SK-N-SH (cell line): ENCODE measurements at regions not wholly inside any gene's neighbourhood (a gene's known extent, or its start where the extent isn't known, plus 50 kb on each side); places are given as distances from the start of the nearest gene placed in this dataset.

Experiments used
- CTCF ChIA-PET: fragments of 300-600, 350-600 bp; formaldehyde crosslinking; extraction: SDS; loops from one replicate; lab custom pipeline; 2021; lab: Yijun Ruan, JAX
- POLR2A ChIA-PET: fragments of 350-600 bp; sonication (Branson Sonifier 250); formaldehyde crosslinking; extraction: SDS; loops from one replicate; lab custom pipeline; 2020; ENCODE audit warnings: antibody characterized with exemption, inconsistent platforms; lab: Yijun Ruan, JAX
- DNase-seq: peaks from one replicate; pipeline ENCODE4 v3.0.0; 2012
- H2AFZ ChIP-seq: fragments of 200-600 bp; sonication (generic); 2 replicates; pipeline ENCODE4 v1.8.1; 2016; ENCODE audit warnings: antibody characterized with exemption, mild to moderate bottlenecking, low read depth
- H3F3A ChIP-seq: fragments of 200-600 bp; sonication (generic); replicated peaks from 2 replicates; pipeline ENCODE3; 2016; ENCODE audit warnings: antibody characterized with exemption, mild to moderate bottlenecking; ENCODE audit not compliant: insufficient read depth
- H3K27ac ChIP-seq, 2 experiments: fragments of 200-500 bp in 1 of 2; fragments of 200-600 bp in 1 of 2; sonication (Bioruptor generic) in 1 of 2; sonication (generic), shearing (Covaris generic) in 1 of 2; 2 replicates each; pipeline versions ENCODE4 v1.5.1 to v1.6.1; 2014 to 2016; ENCODE audit warnings: low read depth in 2 of 2, inconsistent platforms in 1 of 2, low read length in 1 of 2, mild to moderate bottlenecking in 1 of 2, mixed read lengths in 1 of 2
- H3K27me3 ChIP-seq: fragments of 200-600 bp; sonication (generic), shearing (Covaris generic); 2 replicates; pipeline ENCODE4 v1.6.1; 2016; ENCODE audit warnings: mixed run types; ENCODE audit not compliant: insufficient read depth
- H3K36me3 ChIP-seq, 2 experiments: fragments of 200-500 bp in 1 of 2; fragments of 200-600 bp in 1 of 2; sonication (Bioruptor generic) in 1 of 2; sonication (generic) in 1 of 2; replicated peaks in 1 of 2; 2 replicates each; pipeline versions ENCODE3 to v1.5.1; 2014 to 2016; ENCODE audit warnings: low read length in 1 of 2, mild to moderate bottlenecking in 1 of 2; ENCODE audit not compliant: insufficient read depth in 2 of 2, control insufficient read depth in 1 of 2
- H3K4me1 ChIP-seq, 2 experiments: fragments of 200-500 bp in 1 of 2; fragments of 200-600 bp in 1 of 2; sonication (Bioruptor generic) in 1 of 2; sonication (generic), shearing (Covaris generic) in 1 of 2; 2 replicates each; pipeline versions ENCODE4 v1.5.1 to v1.6.1; 2014 to 2016; ENCODE audit warnings: low read depth in 1 of 2, low read length in 1 of 2, mixed run types in 1 of 2; ENCODE audit not compliant: insufficient read depth in 2 of 2, control insufficient read depth in 1 of 2
- H3K4me2 ChIP-seq: fragments of 200-600 bp; sonication (generic), shearing (Covaris generic); 2 replicates; pipeline ENCODE4 v1.6.1; 2017; ENCODE audit warnings: mixed run types
- H3K4me3 ChIP-seq, 2 experiments: fragments of 200-500 bp in 1 of 2; fragments of 200-600 bp in 1 of 2; sonication (Bioruptor generic) in 1 of 2; sonication (generic), shearing (Covaris generic) in 1 of 2; 2 replicates each; pipeline versions ENCODE4 v1.5.1 to v1.8.1; 2014 to 2016; ENCODE audit warnings: low read depth in 2 of 2, inconsistent platforms in 1 of 2, low read length in 1 of 2, mild to moderate bottlenecking in 1 of 2, mixed read lengths in 1 of 2, moderate library complexity in 1 of 2
- H3K79me2 ChIP-seq: fragments of 200-600 bp; sonication (generic); 2 replicates; pipeline ENCODE4 v1.8.1; 2017; ENCODE audit warnings: mild to moderate bottlenecking; ENCODE audit not compliant: insufficient read depth
- H3K9ac ChIP-seq: fragments of 200-600 bp; sonication (generic); 2 replicates; pipeline ENCODE4 v1.6.1; 2017; ENCODE audit warnings: mixed run types
- H3K9me2 ChIP-seq: fragments of 200-600 bp; sonication (generic); 2 replicates; pipeline ENCODE4 v1.6.1; 2017; ENCODE audit warnings: mixed run types
- H3K9me3 ChIP-seq: fragments of 200-600 bp; sonication (generic); 2 replicates; pipeline ENCODE4 v1.6.1; 2017; ENCODE audit warnings: mixed run types, mild to moderate bottlenecking, moderate library complexity
- H4K20me1 ChIP-seq: fragments of 200-600 bp; sonication (generic); 2 replicates; pipeline ENCODE4 v1.6.1; 2017; ENCODE audit warnings: mild to moderate bottlenecking, mixed run types; ENCODE audit not compliant: insufficient read depth
- CTCF ChIP-seq: fragments of 200-600 bp; sonication (generic); IDR thresholded peaks from 2 replicates; pipeline ENCODE4 v1.6.1; 2017; ENCODE audit warnings: antibody characterized with exemption, mild to moderate bottlenecking, moderate library complexity
- EP300 ChIP-seq, 2 experiments: IDR thresholded peaks; 2 replicates each; pipeline versions ENCODE4 v1.4.0 to v1.6.1; 2012; ENCODE audit warnings: borderline replicate concordance in 1 of 2, low read depth in 1 of 2, low read length in 1 of 2
- FOSL2 ChIP-seq: IDR thresholded peaks from 2 replicates; pipeline ENCODE4 v1.4.0; 2012; ENCODE audit warnings: low read depth, mild to moderate bottlenecking, moderate library complexity, borderline replicate concordance
- GABPA ChIP-seq: IDR thresholded peaks from 2 replicates; pipeline ENCODE4 v1.4.0; 2012; ENCODE audit warnings: low read depth, mild to moderate bottlenecking
- MAX ChIP-seq: IDR thresholded peaks from 2 replicates; pipeline ENCODE4 v1.4.0; 2012; ENCODE audit warnings: low read depth
- RAD21 ChIP-seq: IDR thresholded peaks from 2 replicates; pipeline ENCODE4 v1.6.1; 2012; ENCODE audit warnings: mild to moderate bottlenecking, low read length
- RCOR1 ChIP-seq: fragments of 150-350 bp; IDR thresholded peaks from 2 replicates; pipeline ENCODE4 v1.6.1; 2017; ENCODE audit warnings: antibody characterized with exemption, low read length
- RFX5 ChIP-seq: IDR thresholded peaks from 2 replicates; pipeline ENCODE4 v1.6.1; 2012; ENCODE audit warnings: mild to moderate bottlenecking, improper control_type of control experiment, low read length
- SIN3A ChIP-seq: IDR thresholded peaks from 2 replicates; pipeline ENCODE4 v1.6.1; 2012; ENCODE audit warnings: low read depth, mild to moderate bottlenecking, low read length, moderate library complexity, borderline replicate concordance
- SMC3 ChIP-seq: IDR thresholded peaks from 2 replicates; pipeline ENCODE4 v1.6.1; 2012; ENCODE audit warnings: low read depth, low read length, improper control_type of control experiment
- ZBTB33 ChIP-seq: IDR thresholded peaks from 2 replicates; pipeline ENCODE4 v1.4.0; 2012; ENCODE audit warnings: low read depth, borderline replicate concordance
- WGBS: methylation state at CpG from one replicate; pipeline ENCODE4 v1.1.6; 2017; ENCODE audit warnings: low lambda C conversion rate; 5-methylcytosine and 5-hydroxymethylcytosine counted together
- TF ChIP-seq, protein P1 (sequence below): IDR thresholded peaks from 2 replicates; pipeline ENCODE4; 2012
- TF ChIP-seq, protein P2 (sequence below): fragments of 150-350 bp; IDR thresholded peaks from 2 replicates; pipeline ENCODE4 v1.6.1; 2016; ENCODE audit warnings: mild to moderate bottlenecking, low read depth, low read length
- TF ChIP-seq, protein P3 (sequence below): IDR thresholded peaks from 2 replicates; pipeline ENCODE4 v1.6.1; 2012; ENCODE audit warnings: mild to moderate bottlenecking, low read depth, low read length, moderate library complexity

DNA sequence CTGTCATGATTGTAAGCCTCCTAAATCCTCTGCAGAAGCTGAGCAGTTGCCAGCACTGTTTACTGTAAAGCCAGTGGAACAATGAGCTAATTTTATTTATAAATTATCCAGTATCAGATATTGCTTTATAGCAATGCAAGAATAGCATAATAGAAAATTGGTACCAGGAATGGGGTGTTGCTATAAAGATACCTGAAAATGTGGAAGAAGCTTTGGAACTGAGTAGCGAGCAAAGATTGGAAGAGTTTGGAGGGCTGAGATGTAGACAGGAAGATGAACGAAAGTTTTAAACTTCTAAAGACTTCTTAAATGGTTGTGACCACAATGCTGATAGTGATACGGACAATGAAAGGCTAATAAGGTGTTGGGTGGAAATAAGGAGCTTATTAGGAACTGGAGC is 917.4 kb upstream of the POT1 start:
- CTCF ChIA-PET = interaction anchor here (0.5 kb wide), 1 partner anchor 1530 kb away, joined by 3 read pairs; no protein-coding TSS in a partner anchor
- H3K4me3 ChIP-seq = no peak overlapping the region
- WGBS = 25% methylated on average over 3 of the region's 3 CpGs

More for the DNA sequence above, 917.4 kb upstream of the POT1 start:
- Histone ChIP-seq H3K9me3 (no peaks in the 10 kb centered on the region; the same call in 1 of the 2 replicates), H3K36me3 (no peaks in the 10 kb centered on the region), H3K4me2 (no peak overlapping the region), H3F3A (no peaks in the 10 kb centered on the region), H4K20me1 (no peaks in the 10 kb centered on the region), H3K9me2 (no peaks in the 10 kb centered on the region; the same call in 1 of the 2 replicates), H3K4me1 (no peaks in the 10 kb centered on the region; a peak in 1 of 4 replicates), H3K9ac (no peak overlapping the region), H3K27ac (no peak overlapping the region)
- DNase-seq = no peak
- TF ChIP-seq, protein P1, sequence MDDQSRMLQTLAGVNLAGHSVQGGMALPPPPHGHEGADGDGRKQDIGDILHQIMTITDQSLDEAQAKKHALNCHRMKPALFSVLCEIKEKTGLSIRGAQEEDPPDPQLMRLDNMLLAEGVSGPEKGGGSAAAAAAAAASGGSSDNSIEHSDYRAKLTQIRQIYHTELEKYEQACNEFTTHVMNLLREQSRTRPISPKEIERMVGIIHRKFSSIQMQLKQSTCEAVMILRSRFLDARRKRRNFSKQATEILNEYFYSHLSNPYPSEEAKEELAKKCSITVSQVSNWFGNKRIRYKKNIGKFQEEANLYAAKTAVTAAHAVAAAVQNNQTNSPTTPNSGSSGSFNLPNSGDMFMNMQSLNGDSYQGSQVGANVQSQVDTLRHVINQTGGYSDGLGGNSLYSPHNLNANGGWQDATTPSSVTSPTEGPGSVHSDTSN = no peak
- no peak for TF ChIP-seq SIN3A
- TF ChIP-seq RCOR1 = no peak
- no peak for TF ChIP-seq ZBTB33
- no peak for TF ChIP-seq EP300 (IDR thresholded peaks at IDR 0.05; ENCODE audit: borderline replicate concordance in 1 of 2, low read depth in 1 of 2, low read length in 1 of 2)
- no peak for TF ChIP-seq RAD21
- no peak for TF ChIP-seq FOSL2
- TF ChIP-seq RFX5 = no peak
- TF ChIP-seq, protein P2, sequence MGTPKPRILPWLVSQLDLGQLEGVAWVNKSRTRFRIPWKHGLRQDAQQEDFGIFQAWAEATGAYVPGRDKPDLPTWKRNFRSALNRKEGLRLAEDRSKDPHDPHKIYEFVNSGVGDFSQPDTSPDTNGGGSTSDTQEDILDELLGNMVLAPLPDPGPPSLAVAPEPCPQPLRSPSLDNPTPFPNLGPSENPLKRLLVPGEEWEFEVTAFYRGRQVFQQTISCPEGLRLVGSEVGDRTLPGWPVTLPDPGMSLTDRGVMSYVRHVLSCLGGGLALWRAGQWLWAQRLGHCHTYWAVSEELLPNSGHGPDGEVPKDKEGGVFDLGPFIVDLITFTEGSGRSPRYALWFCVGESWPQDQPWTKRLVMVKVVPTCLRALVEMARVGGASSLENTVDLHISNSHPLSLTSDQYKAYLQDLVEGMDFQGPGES = no peak
- no peak for TF ChIP-seq GABPA
- no peak for TF ChIP-seq SMC3
- TF ChIP-seq CTCF = no peak
- TF ChIP-seq, protein P3, sequence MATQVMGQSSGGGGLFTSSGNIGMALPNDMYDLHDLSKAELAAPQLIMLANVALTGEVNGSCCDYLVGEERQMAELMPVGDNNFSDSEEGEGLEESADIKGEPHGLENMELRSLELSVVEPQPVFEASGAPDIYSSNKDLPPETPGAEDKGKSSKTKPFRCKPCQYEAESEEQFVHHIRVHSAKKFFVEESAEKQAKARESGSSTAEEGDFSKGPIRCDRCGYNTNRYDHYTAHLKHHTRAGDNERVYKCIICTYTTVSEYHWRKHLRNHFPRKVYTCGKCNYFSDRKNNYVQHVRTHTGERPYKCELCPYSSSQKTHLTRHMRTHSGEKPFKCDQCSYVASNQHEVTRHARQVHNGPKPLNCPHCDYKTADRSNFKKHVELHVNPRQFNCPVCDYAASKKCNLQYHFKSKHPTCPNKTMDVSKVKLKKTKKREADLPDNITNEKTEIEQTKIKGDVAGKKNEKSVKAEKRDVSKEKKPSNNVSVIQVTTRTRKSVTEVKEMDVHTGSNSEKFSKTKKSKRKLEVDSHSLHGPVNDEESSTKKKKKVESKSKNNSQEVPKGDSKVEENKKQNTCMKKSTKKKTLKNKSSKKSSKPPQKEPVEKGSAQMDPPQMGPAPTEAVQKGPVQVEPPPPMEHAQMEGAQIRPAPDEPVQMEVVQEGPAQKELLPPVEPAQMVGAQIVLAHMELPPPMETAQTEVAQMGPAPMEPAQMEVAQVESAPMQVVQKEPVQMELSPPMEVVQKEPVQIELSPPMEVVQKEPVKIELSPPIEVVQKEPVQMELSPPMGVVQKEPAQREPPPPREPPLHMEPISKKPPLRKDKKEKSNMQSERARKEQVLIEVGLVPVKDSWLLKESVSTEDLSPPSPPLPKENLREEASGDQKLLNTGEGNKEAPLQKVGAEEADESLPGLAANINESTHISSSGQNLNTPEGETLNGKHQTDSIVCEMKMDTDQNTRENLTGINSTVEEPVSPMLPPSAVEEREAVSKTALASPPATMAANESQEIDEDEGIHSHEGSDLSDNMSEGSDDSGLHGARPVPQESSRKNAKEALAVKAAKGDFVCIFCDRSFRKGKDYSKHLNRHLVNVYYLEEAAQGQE = no peak
- TF ChIP-seq MAX = no peak
- TF ChIP-seq, all 33 proteins: peak for 0
- Histone ChIP-seq H3K79me2 (no peaks in the 10 kb centered on the region), H3K27me3 (no peaks in the 10 kb centered on the region), H2AFZ (no peak overlapping the region)
- POLR2A ChIA-PET = no interaction called here
